ENCODE measurements at regions not wholly inside any gene's neighbourhood (a gene's known extent, or its start where the extent isn't known, plus 50 kb on each side); places are given as distances from the start of the nearest gene placed in this dataset.

GRCh38 chr7:47221826-47222225, 360.1 kb downstream of the TNS3 start:
- Mint-ChIP-seq H3K36me3 (ENCODE audit: low read depth) (no peaks in the 10 kb centered on the region), H3K27ac (no peak overlapping the region), H3K9me3 (no peaks in the 10 kb centered on the region), H3K27me3 (peaks cover 5% of the 10 kb centered on the region), H3K4me1 (ENCODE audit: low read depth) (no peaks in the 10 kb centered on the region), H3K4me3 (no peak overlapping the region)
- intact Hi-C loops (cut with DNase I, micrococcal nuclease) = no loop called here
- Histone ChIP-seq H3K4me1 (ENCODE audit: insufficient read depth, low read length) (no peaks in the 10 kb centered on the region), H3K4me3 (ENCODE audit: low read length) (no peak overlapping the region), H3K9me3 (ENCODE audit: control insufficient read depth in 1 of 2, insufficient read depth in 1 of 2, low read length in 2 of 2) (no peaks in the 10 kb centered on the region), H3K27me3 (ENCODE audit: control insufficient read depth in 1 of 2, insufficient read depth in 2 of 2, low read length in 2 of 2) (peaks cover 0 to 1% of the 10 kb centered on the region in 2 experiments), H3K36me3 (ENCODE audit: insufficient read depth, low read length) (no peaks in the 10 kb centered on the region), H3K27ac (ENCODE audit: low read depth in 1 of 2, low read length in 2 of 2) (no peak overlapping the region)
- CTCF ChIA-PET = no interaction called here
- DNase-seq = no peak
- no peak for ATAC-seq (ENCODE audit: poor library complexity)
- POLR2A ChIA-PET = no interaction called here
- no peak for TF ChIP-seq CTCF (IDR thresholded peaks at IDR 0.05)

GRCh38 chr7:47218378-47219176, 363.3 kb downstream of the TNS3 start:
- ChIA-PET CTCF (no interaction called here), POLR2A (no interaction called here)
- ATAC-seq (ENCODE audit: poor library complexity) (no peak), DNase-seq (no peak)
- no peaks in the 10 kb centered on the region for H3K27me3 ChIP-seq (ENCODE audit: control insufficient read depth in 1 of 2, insufficient read depth in 2 of 2, low read length in 2 of 2)
- peaks cover 0 to 9% of the 10 kb centered on the region in 2 experiments for H3K9me3 ChIP-seq (ENCODE audit: control insufficient read depth in 1 of 2, insufficient read depth in 1 of 2, low read length in 2 of 2)
- Mint-ChIP-seq H3K9me3 (no peaks in the 10 kb centered on the region), H3K27ac (no peak overlapping the region), H3K27me3 (peaks cover 7% of the 10 kb centered on the region), H3K36me3 (ENCODE audit: low read depth) (no peaks in the 10 kb centered on the region), H3K4me1 (ENCODE audit: low read depth) (no peaks in the 10 kb centered on the region), H3K4me3 (no peak overlapping the region)
- TF ChIP-seq CTCF (IDR thresholded peaks at IDR 0.05) = no peak
- no peak overlapping the region for H3K27ac ChIP-seq (ENCODE audit: low read depth in 1 of 2, low read length in 2 of 2)
- no peaks in the 10 kb centered on the region for H3K4me1 ChIP-seq (ENCODE audit: insufficient read depth, low read length)
- H3K4me3 ChIP-seq (ENCODE audit: low read length) = no peak overlapping the region
- intact Hi-C loops (cut with DNase I, micrococcal nuclease) = no loop called here
- no peaks in the 10 kb centered on the region for H3K36me3 ChIP-seq (ENCODE audit: insufficient read depth, low read length)

- Histone ChIP-seq H3K36me3 (ENCODE audit: insufficient read depth, low read length) (no peaks in the 10 kb centered on the region), H3K27ac (ENCODE audit: low read depth in 1 of 2, low read length in 2 of 2) (no peak overlapping the region), H3K4me3 (ENCODE audit: low read length) (no peak overlapping the region), H3K27me3 (ENCODE audit: control insufficient read depth in 1 of 2, insufficient read depth in 2 of 2, low read length in 2 of 2) (no peaks in the 10 kb centered on the region), H3K4me1 (ENCODE audit: insufficient read depth, low read length) (no peaks in the 10 kb centered on the region), H3K9me3 (ENCODE audit: control insufficient read depth in 1 of 2, insufficient read depth in 1 of 2, low read length in 2 of 2) (peaks cover 0 to 9% of the 10 kb centered on the region in 2 experiments)
- no peaks in the 10 kb centered on the region for H3K9me3 Mint-ChIP-seq
- no peak for TF ChIP-seq CTCF (IDR thresholded peaks at IDR 0.05)
- ChIA-PET POLR2A (no interaction called here), CTCF (no interaction called here)
- no peak for ATAC-seq (ENCODE audit: poor library complexity)
- H3K4me1 Mint-ChIP-seq (ENCODE audit: low read depth) = no peaks in the 10 kb centered on the region
- no peaks in the 10 kb centered on the region for H3K36me3 Mint-ChIP-seq (ENCODE audit: low read depth)
- peaks cover 7% of the 10 kb centered on the region for H3K27me3 Mint-ChIP-seq
- DNase-seq = no peak
- intact Hi-C loops (cut with DNase I, micrococcal nuclease) = no loop called here
- no peak overlapping the region for H3K27ac Mint-ChIP-seq
- H3K4me3 Mint-ChIP-seq = no peak overlapping the region
Measured at GRCh38 chr7:47217570-47218360, 364.1 kb downstream of the TNS3 start.

Data from CD4-positive, alpha-beta T cell (primary cell).